ENCODE measurements at regions not wholly inside any gene's neighbourhood (a gene's known extent, or its start where the extent isn't known, plus 50 kb on each side); places are given as distances from the start of the nearest gene placed in this dataset.
"Not testable (repeated sequence)": the region's sequence is repeated elsewhere in the genome, so short reads cannot be mapped to it uniquely, and the experiment has no call there.

DNA sequence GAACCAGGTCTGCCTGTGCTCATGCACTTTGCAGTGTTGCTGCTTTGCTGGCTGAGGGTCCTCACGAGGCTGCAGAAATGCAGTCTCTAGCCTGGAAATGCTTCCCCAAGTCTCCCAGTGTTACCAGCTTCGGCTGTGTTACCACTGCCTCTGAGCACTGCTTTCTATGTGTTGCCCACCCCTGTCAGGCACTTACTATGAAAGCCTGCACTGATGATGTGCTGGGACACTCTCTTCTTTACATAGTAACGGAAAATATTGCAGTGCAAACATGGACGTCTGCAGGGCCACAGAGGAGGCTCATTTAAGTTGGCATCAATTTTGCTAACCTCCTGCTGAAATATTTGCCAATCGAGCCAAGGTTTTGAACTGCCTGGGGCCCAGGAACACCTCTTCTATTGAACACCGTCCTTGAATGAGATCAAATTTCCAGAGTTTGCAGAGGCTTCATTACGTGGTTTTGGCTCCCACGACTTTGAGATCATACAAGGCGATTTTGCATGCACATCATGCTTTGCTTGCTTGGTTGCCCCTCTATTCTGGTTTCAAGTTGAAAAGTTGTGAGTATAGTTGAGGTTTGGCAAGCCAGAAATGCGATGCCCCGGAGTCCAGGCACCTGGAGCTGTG, 404.7 kb upstream of the PODXL start:
- DNase-seq (ENCODE audit: low read depth), result no peak

DNA sequence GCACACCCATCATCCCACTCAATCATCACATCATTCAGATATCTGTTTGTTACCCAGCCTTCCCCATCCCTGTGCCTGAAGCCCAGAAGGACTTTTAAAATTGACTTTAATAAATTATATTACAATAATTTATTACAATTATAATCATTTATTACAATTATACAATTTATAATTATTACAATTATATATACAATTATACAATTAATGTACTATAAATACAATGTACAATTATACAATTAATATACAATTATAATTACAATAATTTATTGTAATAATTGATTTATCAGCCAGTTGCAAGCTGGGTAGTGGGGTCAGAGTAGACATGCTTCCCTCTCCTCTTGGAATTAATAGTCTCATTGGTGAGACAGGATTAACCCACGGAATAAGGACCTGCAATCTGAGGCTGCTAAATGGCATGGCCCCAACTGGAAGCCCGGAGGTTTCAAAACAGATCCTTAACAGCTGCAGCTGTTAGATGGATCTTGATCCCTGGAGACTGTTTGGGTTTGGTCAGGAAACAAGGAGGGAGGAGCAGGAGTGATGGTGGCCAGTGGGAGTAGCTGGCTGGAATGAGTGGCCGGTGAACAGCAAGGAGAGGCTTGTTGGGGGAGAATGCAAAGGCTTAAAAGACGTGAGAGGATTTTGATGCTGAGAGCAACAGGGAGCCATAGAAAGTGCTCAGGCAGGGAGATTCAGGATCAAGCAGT, 402.8 kb upstream of the PODXL start:
- no peak for DNase-seq (ENCODE audit: low read depth)

DNA sequence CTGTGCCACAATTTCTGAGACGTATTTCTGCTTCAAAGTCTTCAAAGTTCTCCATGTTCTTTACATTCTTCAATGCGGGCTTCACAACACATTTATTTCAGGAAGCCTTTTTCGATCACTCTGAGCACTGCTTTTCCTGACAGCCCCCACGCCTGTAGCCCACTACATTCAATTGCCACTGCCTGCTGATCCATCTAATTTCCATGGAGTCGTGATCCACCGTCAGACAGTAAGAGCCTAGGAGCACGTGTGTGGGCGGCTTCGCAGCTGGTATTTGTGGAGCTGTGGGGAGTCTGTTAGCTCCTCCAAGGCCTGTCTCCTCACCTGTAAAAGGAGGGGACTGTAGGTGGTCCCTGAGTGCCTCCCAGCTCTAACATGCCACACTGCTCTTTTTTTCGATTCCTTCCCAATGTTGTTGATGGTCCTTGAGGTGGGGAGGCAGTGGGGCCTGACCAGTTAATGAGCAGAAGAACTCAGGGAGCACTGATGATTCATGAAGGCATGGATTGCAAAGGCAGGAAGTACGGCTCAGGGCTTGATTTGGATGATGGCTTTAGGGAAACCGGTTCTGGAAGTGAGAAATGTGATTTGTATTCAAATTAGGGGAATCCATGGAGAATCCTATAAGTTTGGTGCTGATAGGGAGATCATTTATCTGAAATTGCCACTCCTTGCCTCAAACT, 401.1 kb upstream of the PODXL start:
- no peak for DNase-seq (ENCODE audit: low read depth)

DNA sequence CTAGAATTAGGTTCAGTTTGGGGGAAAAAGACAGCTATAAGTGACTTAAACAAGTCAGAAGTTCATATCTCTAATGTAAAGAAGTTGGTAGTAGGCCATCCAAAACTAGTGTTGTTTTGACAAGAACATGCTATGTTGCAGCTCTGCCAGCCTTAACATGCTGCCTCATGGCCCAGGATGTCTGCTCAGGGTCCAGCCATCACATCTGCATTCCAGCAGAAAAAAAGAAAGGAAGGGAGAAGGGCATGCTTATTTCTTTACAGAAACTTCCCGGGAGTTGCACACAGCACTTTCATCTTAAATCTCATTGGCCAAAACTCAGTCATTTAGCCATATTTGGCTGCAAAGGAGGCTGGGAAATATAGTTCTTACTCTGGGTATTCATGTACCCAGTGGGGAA, 400.4 kb upstream of the PODXL start:
- no peak for DNase-seq (ENCODE audit: low read depth)

DNA sequence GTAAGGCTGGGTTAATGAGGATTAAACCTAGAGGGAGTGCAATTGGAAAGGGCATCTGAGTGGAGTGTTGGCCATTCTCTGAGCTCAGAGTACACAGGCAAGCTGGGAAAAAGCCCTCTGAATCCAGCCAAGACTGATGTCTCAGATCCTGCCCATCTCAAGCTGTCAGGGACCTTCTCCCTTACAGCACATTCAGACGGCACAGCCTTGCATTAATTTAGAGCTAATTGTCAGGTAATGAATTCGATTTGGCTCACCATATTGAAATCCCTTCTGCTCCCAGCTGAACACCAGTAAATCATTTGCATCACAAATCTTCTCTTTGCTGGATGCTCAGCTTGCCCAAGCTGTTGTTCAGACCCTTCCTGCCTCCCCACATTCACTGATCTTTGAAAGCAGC, 399.3 kb upstream of the PODXL start:
- no peak for DNase-seq (ENCODE audit: low read depth)

DNA sequence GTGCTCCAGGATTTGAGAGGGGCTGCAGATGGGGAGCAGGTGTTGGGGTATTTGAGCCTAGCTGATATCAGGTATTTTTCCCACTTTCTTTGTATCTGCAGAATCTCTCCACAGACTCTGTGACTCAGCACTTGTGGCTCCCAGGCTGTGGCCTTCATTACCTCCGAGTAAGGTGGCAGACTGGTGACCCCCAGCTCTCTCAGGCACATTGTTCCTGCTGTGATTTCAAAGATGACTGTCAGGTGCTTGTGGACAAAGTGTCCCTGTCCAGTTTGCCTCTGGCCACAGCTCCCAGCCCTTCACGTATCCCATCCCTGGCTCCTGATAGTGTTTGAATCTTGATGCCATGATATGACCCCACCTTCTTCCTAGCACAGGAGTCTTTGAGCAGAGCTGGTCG, 396.8 kb upstream of the PODXL start:
- no peak for DNase-seq (ENCODE audit: low read depth)

DNA sequence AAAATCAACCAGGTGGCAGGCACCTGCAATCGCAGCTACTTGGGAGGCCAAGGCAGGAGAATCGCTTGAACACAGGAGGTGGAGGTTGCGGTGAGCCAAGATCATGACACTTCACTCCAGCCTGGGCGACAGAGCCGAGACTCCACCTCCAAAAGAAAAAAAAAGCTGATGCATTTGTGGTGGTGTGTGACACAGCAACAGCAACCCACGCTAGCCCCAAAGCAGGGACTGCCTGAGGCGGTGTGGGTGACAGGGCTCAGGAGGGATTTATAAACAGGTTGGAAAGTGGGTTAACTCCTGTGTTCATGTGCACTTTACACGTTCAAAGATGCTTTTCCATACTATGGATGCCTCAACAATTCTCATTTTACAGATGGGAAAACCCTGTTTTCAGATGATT, 395.9 kb upstream of the PODXL start:
- DNase-seq (ENCODE audit: low read depth), result no peak

DNA sequence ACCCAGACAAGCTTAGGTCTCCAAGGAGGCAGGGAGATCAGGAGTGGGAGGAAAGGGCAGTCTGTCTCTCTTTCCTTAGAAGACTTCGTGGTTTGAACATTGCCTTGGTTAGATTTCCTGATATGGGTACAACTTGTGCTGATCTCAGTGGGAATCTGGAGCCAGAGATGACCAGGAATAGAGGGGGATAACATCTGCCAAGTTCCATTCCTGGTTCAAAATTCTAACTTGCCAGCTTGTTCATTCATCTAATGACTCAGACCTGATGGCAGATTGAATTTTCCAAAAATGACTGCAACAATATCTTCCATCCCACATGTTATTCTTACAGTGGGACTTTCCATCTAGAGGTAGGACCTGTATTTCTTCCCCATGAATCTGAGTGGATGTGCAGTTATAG, 394.3 kb upstream of the PODXL start:
- DNase-seq (ENCODE audit: low read depth), result no peak

DNA sequence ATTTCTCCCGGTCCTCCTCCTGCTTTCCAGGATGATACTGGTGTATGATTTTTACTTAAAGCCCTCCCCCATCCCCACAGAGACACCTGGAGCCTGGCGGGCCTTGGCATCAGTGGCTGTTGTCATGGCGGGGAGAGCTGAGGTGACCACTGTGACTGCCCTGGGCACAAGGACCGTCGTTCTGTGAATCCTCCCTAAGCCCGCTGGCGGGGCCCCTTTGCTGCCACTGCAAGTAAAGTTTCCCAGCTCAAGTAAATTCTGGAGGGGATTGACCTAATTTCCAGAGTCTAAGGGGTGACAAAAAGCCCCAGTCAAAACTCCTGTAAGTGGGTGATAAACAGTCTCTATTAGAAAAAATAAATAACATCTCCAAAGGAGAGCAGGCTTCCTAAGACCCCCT, 393.2 kb upstream of the PODXL start:
- no peak for DNase-seq (ENCODE audit: low read depth)

DNA sequence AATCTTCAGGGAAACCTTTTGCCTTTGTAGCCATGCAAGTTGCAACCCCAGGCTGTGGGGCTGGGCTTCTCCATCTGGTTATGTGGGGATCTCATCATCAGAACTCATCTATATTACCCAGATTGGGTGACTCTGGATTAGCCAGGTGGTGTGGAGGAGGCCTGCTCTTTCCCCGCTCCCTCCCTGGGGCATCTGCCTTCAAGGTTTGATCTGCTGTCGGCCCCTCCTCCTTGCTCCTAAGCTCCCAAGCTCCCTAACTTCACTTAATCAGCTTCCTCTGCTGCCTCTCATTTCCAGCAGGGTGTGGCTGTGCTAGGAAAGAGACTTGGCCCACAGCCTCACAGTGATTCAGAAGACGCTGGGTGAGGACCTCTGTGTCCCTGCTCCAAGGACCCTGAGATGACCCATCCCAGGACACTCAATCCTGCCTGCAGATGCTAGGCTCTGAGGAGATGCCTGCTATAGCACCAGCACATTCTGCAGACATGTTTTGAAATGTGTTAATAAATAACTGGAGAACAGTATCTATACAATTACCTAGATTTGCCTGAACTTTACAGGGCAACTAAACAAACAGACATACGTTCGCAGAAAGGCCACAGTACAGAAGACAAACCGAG, 392.1 kb upstream of the PODXL start:
- DNase-seq (ENCODE audit: low read depth), result no peak

DNA sequence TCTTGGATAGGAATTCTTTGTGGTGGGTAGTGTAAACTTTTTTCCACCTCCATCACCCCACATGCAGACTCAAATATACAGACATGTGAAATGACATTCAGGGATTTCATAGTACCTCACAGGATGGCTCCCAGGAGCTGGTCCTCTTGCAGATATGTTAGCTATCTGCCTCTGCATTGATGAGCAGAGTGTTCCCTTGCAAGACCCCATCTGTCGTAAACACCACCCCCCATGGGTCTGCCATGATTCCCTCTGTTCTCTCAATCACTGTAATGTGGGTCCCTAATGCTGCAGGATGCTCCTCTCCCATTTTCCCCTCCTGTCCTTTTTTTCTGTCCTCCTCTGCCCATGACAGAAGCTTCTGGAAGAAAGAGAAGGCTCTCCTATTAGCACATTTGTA, 391.2 kb upstream of the PODXL start:
- DNase-seq (ENCODE audit: low read depth), result no peak

DNA sequence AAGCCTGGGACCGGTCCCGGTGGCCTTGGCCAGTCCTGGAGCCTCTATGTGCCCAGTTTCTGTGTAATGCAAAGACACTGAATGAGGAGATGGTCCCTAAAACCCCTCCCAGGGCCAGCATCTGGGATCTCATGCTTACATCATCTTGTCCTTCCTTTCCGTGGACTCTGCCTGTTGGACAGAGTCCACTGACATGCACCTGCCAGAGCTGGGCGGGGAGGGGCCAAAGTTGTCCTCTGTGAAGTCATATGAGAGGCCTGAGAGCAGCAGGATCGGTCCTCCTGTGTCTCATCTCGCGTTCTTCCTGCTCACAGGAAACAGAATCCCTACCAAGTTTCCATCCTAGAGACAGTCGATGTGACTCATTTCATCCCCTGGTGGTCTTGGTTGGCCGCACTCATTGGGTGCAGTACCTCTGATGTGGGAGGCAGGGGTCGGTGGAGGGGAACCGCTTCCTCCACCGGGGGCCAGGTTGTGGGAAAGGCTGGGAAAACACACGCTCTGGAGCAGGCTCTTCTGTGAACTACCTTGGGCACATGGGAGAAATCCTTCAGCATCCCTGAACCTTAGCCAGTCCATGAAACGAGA, 389.6 kb upstream of the PODXL start:
- DNase-seq (ENCODE audit: low read depth), result no peak

DNA sequence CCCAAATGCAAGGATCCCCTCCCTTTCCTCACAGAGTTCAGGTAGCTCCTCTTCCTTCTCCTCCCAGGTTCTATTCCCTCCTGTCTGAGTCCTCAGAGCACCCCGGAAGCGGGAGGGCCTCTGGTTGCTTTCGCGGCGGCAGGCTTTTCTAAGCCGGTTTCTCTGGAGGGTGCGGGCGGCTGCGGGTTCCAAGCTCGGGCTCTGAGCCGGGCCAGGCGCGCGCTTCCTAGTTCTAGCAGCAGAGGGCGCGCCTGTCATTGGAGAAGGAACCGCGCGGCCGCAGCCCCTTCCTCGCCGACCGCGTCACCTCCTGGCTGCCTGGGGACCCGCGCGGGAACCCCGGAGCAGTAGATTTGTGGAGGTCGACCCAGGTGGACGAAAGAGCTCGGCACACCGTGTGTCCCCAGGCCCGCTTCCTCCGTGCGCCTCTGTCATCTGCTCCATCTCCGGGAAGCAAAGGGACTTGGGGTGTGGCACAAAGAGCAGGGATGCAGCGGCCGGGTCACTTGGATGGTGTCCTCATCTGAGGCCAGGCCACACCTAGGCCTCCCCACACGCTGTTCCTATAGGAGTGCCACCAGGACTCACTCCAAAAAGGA, 389.0 kb upstream of the PODXL start:
- DNase-seq (ENCODE audit: low read depth), result no peak

DNA sequence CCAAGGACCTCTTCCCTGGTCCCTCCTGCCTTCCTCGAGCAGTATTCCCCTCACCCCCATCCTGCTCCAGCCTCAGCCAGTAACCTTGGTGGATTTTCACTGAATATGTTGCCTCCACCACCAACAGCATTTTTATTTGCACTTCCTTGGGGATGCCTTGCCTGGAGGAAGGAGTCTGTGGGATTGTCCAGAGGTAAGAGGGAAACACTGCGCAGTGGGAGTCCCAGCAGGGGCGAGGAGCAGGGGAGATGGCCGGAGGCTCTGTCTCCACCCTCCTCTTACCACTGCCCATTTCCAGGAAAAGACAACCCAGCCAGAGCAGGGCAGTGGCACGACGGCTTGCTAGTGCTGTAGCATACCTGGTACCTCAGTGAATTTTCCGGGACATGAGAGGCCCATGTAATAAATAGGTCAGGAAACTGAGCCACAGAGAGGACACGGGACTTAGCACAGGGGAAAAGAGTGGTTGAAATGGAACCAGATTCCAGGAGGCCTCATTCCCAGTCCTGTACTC, 388.2 kb upstream of the PODXL start:
- no peak for DNase-seq (ENCODE audit: low read depth)

DNA sequence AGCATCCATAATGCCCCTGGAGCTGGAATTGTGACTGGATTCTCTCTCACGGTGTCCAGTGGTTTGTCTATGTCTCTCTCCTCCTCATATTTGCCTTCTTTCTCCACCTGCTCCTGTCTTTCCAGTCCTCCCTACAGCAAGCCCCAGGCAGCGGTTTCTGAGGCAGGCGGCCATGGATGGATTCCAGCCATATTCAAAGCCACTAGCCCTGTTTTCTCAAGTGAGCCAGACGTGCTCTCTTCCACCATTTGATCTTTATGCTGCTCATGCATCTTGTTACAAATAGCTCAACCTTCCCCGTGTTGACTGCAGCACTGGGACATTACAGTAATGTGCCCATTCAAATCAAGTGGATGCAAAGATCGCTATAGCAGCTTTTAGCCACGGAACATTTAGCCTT, 387.2 kb upstream of the PODXL start:
- DNase-seq (ENCODE audit: low read depth), result no peak

DNA sequence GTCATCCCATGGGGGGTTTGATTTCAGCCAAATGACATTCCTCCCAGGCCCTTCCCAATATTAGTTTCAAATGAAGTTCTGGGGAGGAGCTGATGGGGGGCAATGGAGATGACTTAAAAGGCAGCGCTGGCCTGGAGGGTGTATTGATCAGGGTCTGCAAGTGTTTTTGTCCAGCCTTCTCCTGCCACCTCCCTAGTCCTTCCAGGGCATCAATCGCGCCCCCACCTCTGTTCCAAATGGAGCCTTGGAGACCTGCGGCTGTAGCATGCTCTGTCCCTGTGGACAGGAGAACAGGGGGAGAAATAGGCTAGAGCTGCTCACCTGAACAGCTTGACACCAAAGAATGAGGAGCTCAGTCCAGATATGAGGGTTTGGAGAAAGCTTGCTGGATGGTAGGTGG, 386.8 kb upstream of the PODXL start:
- DNase-seq (ENCODE audit: low read depth), result no peak

DNA sequence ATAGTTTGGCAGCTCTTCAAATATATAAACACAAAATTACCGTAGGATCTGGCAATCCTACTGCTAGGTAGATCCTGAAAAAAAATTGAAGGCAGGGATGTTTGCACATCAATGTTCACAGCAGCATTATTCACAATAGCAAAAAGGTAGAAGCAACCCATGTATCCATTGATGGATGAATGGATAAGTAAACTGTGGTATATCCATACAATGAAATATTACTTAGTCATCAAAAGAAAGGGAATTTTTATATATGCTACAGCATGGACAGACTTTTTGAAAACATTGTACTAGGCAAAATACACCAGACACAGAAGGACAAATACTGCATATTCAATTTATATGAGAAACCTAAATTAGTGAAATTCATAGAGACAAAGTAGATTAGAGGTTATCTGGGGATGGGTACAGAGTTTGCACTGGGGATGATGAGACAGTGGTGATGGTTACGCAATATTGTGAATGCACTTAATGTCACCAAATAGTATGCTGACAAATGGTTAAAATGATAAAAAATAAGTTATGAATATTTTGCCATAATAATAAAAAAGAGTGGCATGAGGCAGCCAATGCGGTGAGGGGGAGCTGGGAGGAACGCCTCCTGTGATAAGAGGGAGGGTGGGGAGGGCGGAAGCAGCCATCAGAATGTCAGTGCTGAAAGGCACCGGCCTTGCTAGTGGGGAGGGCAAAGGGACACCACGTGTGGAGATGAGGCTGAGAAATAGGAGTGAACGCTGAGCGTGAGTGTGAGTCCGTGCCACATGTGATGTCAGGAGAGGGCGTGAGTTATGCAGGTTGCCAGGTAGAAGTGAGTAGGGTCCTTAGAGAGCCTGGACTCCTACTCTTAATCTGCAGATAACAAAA, 386.1 kb upstream of the PODXL start:
- DNase-seq (ENCODE audit: low read depth), result no peak

DNA sequence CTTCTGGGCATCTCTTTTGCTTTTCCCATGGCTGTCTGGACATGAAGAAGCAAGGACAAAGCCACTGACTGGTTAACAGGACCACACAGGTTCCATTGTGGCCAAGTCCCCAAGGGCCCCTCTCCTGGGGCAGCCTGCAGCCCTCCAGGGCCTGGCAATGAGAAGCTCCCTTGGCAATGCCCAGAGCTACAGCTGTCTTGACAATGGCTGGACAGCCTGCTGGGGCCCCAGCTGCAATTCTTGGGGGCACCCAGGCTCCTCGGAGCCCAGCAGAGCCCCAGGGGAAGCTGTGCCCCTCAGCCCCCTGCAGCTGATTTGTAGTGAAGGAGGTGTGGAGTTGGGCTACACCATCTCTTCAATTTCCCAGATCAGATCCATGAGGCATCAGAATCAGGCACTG, 384.9 kb upstream of the PODXL start:
- no peak for DNase-seq (ENCODE audit: low read depth)

DNA sequence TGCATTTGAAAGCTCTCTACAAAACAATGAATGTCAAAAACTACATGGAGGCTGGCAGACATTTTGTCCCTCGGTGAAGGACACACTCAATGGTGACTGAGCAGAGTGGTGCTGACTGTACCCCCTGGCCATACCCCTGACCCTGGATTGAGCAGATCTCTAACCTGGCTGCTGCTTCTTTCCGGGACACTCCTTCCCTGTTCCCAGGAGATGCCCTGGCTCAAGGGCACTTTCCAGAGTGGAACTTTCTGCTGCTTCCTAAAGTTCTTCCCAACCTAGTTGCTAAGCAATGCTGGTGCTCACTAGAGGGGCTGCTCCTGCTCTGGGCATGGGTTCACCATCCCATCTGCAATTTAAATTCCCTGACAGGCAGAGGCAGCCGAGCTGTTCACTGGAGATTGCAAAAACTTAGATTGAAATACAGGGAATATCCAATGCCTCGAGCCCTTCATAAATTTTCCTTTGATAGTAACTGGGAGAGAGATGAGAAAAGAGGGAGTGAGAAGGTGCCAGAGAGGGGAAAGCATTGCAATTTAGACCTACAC, 384.3 kb upstream of the PODXL start:
- DNase-seq (ENCODE audit: low read depth), result no peak

DNA sequence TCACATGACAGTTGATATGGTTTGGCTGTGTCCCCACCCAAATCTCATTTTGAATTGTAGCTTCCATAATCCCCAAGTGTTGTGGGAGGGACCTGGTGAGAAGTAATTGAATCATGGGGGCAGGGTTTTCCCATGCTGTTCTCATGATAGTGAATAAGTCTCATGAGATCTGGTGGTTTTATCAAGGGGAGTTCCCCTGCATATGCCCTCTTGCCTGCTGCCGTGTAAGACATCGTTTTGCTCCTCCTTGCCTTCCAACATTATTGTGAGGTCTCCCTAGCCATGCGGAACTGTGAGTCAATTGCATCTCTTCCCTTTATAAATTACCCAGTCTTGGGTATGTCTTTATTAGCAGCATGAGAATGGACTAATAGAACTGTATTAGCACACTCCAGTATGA, 382.4 kb upstream of the PODXL start:
- not testable (repeated sequence) for DNase-seq (ENCODE audit: low read depth)

DNA sequence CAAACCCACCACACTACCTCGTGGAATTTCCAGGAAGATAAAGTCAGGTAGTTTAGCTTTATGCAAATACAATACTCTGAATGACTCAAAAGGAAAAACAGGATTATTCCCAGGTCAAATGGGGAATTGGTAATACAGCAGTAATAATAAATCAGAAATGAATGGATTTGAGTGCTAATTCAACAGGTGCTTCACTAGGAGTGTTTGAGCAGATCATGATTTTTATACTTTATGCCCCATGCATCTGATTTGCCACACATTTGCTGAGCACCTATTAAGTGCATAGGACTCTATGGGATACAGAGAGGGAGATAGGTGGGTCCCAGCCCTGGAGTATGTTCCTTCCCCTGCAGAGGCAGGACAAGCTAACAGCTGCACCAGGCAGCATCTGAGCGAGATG, 381.4 kb upstream of the PODXL start:
- DNase-seq (ENCODE audit: low read depth), result no peak
